Natural killer cell (primary cell): ENCODE measurements at regions not wholly inside any gene's neighbourhood (a gene's known extent, or its start where the extent isn't known, plus 50 kb on each side); places are given as distances from the start of the nearest gene placed in this dataset.
A peak's percentile ranks its signal among the peaks of the same experiment; 100 is the strongest.
"Not testable (repeated sequence)": the region's sequence is repeated elsewhere in the genome, so short reads cannot be mapped to it uniquely, and the experiment has no call there.

Experiments
- ATAC-seq, 3 donors: fragments of 150-1000 bp in 2 of 3; fragments of 200-7000 bp in 1 of 3; cut with Tn5 transposase; 1 replicate in 1 of 3; 2 replicates in 2 of 3; pipeline ENCODE4 v1.10.0; 2021; ENCODE audit warnings: mild to moderate bottlenecking in 2 of 3, moderate library complexity in 2 of 3
- DNase-seq, 2 donors: peaks; one replicate each; pipeline versions ENCODE4 v3.0.0 to v3.0.0-alpha.2; 2013 to 2021; ENCODE audit warnings: mixed read lengths in 1 of 2
- H3K27ac ChIP-seq: one replicate; pipeline ENCODE4 v1.5.1; 2013; ENCODE audit warnings: mild to moderate bottlenecking, low read length
- H3K27me3 ChIP-seq: one replicate; pipeline ENCODE4 v1.6.1; 2013; ENCODE audit warnings: low read length; ENCODE audit not compliant: control insufficient read depth, insufficient read depth
- H3K36me3 ChIP-seq: one replicate; pipeline ENCODE4 v1.6.1; 2013; ENCODE audit warnings: low read length; ENCODE audit not compliant: control insufficient read depth, insufficient read depth
- H3K4me1 ChIP-seq: one replicate; pipeline ENCODE4 v1.6.1; 2013; ENCODE audit warnings: low read length; ENCODE audit not compliant: control insufficient read depth, insufficient read depth
- H3K4me3 ChIP-seq: one replicate; pipeline ENCODE4 v1.5.1; 2013; ENCODE audit warnings: low read length
- H3K9me3 ChIP-seq: one replicate; pipeline ENCODE4 v1.6.1; 2013; ENCODE audit warnings: low read length; ENCODE audit not compliant: control insufficient read depth, insufficient read depth
- H3K27ac Mint-ChIP-seq, 2 donors: one replicate each; pipeline ENCODE4 v1.8.0; 2022; ENCODE audit warnings: mild to moderate bottlenecking in 2 of 2, mixed read lengths in 2 of 2, moderate library complexity in 1 of 2
- H3K27me3 Mint-ChIP-seq, 2 donors: one replicate each; pipeline ENCODE4 v1.8.0; 2022; ENCODE audit warnings: low read depth in 2 of 2, mixed read lengths in 2 of 2
- H3K36me3 Mint-ChIP-seq: one replicate; pipeline ENCODE4 v1.8.0; 2022; ENCODE audit warnings: mixed read lengths
- H3K4me1 Mint-ChIP-seq, 2 donors: one replicate each; pipeline ENCODE4 v1.8.0; 2022; ENCODE audit warnings: mixed read lengths in 2 of 2
- H3K4me3 Mint-ChIP-seq: one replicate; pipeline ENCODE4 v1.8.0; 2022; ENCODE audit warnings: mild to moderate bottlenecking, moderate library complexity, mixed read lengths
- H3K9me3 Mint-ChIP-seq, 2 donors: one replicate each; pipeline ENCODE4 v1.8.0; 2022; ENCODE audit warnings: mixed read lengths in 2 of 2
- WGBS: methylation state at CpG from one replicate; pipeline ENCODE4 v1.1.7; 2013; ENCODE audit warnings: missing lambda C conversion rate; ENCODE audit not compliant: insufficient coverage; 5-methylcytosine and 5-hydroxymethylcytosine counted together
- intact Hi-C: fragments of 100-400 bp; cut with micrococcal nuclease; formaldehyde crosslinking; loops from one replicate; pipeline ENCODE4 v1.14.2; 2022
- TF ChIP-seq, protein P1 (sequence below): fragments of 200-600 bp; IDR thresholded peaks from one replicate; pipeline ENCODE4 v1.8.0; 2022; ENCODE audit warnings: antibody characterized with exemption

DNA sequence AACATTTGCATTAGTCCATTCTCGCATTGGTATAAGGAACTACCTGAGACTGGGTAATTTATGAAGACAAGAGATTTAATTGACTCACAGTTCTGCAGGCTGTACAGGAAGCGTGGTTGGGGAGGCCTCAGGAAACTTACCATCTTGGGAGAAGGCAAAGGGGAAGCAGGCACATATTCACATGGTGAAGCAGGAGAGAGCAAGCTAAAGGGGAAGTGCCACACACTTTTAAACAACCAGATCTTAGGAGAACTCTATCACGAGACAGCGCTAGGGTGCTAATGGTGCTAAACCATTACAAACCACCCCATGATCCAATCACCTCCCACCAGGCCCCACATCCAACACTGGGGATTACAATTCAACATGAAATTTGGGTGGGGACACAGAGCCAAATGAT lies 201.7 kb upstream of the MGAT5 start:
- Histone ChIP-seq H3K36me3 (no peaks in the 10 kb centered on the region), H3K9me3 (no peaks in the 10 kb centered on the region), H3K4me3 (no peak overlapping the region), H3K27ac (no peak overlapping the region), H3K4me1 (no peaks in the 10 kb centered on the region), H3K27me3 (no peaks in the 10 kb centered on the region)
- H3K27ac Mint-ChIP-seq: no peak overlapping the region
- H3K4me1 Mint-ChIP-seq: no peaks in the 10 kb centered on the region
- WGBS: 51% methylated on average over 4 of the region's 4 CpGs
- H3K4me3 Mint-ChIP-seq: no peak overlapping the region
- peaks cover 0 to 3% of the 10 kb centered on the region in 2 donors for H3K9me3 Mint-ChIP-seq
- no peaks in the 10 kb centered on the region for H3K36me3 Mint-ChIP-seq
- intact Hi-C loops: no loop called here
- TF ChIP-seq, protein P1, sequence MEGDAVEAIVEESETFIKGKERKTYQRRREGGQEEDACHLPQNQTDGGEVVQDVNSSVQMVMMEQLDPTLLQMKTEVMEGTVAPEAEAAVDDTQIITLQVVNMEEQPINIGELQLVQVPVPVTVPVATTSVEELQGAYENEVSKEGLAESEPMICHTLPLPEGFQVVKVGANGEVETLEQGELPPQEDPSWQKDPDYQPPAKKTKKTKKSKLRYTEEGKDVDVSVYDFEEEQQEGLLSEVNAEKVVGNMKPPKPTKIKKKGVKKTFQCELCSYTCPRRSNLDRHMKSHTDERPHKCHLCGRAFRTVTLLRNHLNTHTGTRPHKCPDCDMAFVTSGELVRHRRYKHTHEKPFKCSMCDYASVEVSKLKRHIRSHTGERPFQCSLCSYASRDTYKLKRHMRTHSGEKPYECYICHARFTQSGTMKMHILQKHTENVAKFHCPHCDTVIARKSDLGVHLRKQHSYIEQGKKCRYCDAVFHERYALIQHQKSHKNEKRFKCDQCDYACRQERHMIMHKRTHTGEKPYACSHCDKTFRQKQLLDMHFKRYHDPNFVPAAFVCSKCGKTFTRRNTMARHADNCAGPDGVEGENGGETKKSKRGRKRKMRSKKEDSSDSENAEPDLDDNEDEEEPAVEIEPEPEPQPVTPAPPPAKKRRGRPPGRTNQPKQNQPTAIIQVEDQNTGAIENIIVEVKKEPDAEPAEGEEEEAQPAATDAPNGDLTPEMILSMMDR: no peak
- DNase-seq: no peak
- no peak for ATAC-seq
- peaks cover 13 to 27% of the 10 kb centered on the region in 2 donors for H3K27me3 Mint-ChIP-seq

DNA sequence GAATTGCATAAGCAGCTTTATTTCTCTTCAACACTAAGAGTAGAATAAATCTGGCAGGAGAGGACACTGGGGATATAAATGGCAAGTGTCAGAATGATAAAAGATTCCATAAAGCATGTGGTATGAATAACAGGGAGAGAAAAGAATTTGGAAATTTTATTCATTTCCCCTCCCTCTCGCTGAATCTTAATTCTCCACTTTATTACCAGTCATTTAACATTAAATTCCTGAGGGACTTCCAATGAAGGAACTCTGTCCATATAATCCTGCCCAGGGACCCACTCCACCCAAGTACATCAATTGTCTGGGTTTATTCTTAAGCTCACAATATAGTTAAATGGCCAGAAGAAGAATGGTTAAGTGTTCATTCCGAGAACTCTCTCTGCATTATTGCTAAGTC lies 197.7 kb upstream of the MGAT5 start:
- TF ChIP-seq, protein P1: no peak
- Histone ChIP-seq H3K4me3 (no peak overlapping the region), H3K27ac (no peak overlapping the region), H3K4me1 (no peaks in the 10 kb centered on the region), H3K27me3 (no peaks in the 10 kb centered on the region), H3K9me3 (no peaks in the 10 kb centered on the region), H3K36me3 (no peaks in the 10 kb centered on the region)
- 100% methylated on average over 1 of the region's 2 CpGs for WGBS
- Mint-ChIP-seq H3K4me1 (no peaks in the 10 kb centered on the region), H3K4me3 (no peak overlapping the region), H3K36me3 (no peaks in the 10 kb centered on the region), H3K9me3 (peaks cover 0 to 2% of the 10 kb centered on the region in 2 donors), H3K27me3 (peaks cover 16 to 19% of the 10 kb centered on the region in 2 donors), H3K27ac (no peak overlapping the region)
- DNase-seq (no peak), ATAC-seq (no peak)
- intact Hi-C loops: no loop called here

DNA sequence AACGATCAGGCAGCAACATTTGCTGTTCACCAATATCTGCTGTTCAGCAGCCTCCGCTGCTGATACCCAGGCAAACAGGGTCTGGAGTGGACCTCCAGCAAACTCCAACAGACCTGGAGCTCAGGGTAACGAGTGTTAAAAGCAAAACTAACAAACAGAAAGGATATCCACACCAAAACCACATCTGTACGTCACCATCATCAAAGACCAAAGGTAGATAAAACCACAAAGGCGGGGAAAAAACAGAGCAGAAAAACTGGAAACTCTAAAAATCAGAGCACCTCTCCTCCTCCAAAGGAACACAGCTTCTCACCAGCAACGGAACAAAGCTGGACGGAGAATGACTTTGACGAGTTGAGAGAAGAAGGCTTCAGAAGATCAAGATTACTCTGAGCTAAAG lies 192.8 kb upstream of the MGAT5 start:
- H3K36me3 ChIP-seq, H3K27ac Mint-ChIP-seq, H3K4me1 ChIP-seq, H3K4me3 ChIP-seq, H3K36me3 Mint-ChIP-seq, H3K9me3 Mint-ChIP-seq, H3K4me3 Mint-ChIP-seq, H3K27ac ChIP-seq, H3K9me3 ChIP-seq, ATAC-seq, intact Hi-C loops, H3K4me1 Mint-ChIP-seq, H3K27me3 ChIP-seq: not testable (repeated sequence)
- peaks cover 10 to 17% of the 10 kb centered on the region in 2 donors for H3K27me3 Mint-ChIP-seq
- DNase-seq: peak in 1 of 2 donors; percentile 34
- WGBS: 64% methylated on average over 8 of the region's 8 CpGs

DNA sequence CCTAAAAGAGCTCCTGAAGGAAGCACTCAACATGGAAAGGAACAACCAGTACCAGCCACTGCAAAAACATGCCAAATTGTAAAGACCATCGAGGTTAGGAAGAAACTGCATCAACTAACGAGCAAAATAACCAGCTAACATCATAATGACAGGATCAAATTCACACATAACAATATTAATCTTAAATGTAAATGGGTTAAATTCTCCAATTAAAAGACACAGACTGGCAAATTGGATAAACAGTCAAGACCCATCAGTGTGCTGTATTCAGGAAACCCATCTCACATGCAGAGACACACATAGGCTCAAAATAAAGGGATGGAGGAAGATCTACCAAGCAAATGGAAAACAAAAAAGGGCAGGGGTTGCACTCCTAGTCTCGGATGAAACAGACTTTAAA lies 191.6 kb upstream of the MGAT5 start:
- peaks cover 2 to 11% of the 10 kb centered on the region in 2 donors for H3K27me3 Mint-ChIP-seq
- WGBS: 88% methylated on average over 1 of the region's 3 CpGs
- H3K4me1 ChIP-seq, intact Hi-C loops, H3K27ac ChIP-seq, H3K4me3 ChIP-seq, H3K9me3 ChIP-seq, H3K4me1 Mint-ChIP-seq, H3K27ac Mint-ChIP-seq, H3K9me3 Mint-ChIP-seq, H3K4me3 Mint-ChIP-seq, H3K36me3 ChIP-seq, H3K36me3 Mint-ChIP-seq, DNase-seq, ATAC-seq, H3K27me3 ChIP-seq: not testable (repeated sequence)

DNA sequence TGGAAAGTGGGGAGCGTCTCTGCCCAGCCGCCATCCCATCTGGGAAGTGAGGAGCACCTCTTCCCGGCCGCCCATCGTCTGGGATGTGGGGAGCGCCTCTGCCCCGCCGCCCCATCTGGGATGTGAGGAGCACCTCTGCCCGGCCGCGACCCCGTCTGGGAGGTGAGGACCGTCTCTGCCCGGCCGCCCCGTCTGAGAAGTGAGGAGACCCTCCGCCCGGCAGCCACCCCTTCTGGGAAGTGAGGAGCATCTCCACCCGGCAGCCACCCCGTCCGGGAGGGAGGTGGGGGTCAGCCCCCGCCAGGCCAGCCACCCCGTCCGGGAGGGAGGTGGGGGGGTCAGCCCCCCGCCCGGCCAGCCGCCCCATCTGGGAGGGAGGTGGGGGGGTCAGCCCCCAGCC lies 190.0 kb upstream of the MGAT5 start:
- H3K27ac Mint-ChIP-seq, H3K4me1 Mint-ChIP-seq, H3K36me3 ChIP-seq, H3K4me3 ChIP-seq, H3K4me3 Mint-ChIP-seq, H3K27me3 Mint-ChIP-seq, H3K9me3 Mint-ChIP-seq, H3K27me3 ChIP-seq, DNase-seq, ATAC-seq, H3K9me3 ChIP-seq, intact Hi-C loops, H3K36me3 Mint-ChIP-seq, H3K27ac ChIP-seq, H3K4me1 ChIP-seq: not testable (repeated sequence)
- WGBS: 93% methylated on average over 24 of the region's 27 CpGs
